Fibroblast of lung (primary cell): ENCODE measurements at regions not wholly inside any gene's neighbourhood (a gene's known extent, or its start where the extent isn't known, plus 50 kb on each side); places are given as distances from the start of the nearest gene placed in this dataset.

Experiments used
- DNase-seq, 2 donors: peaks; one replicate each; pipeline versions ENCODE4 v3.0.0 to v3.0.0-alpha.2; 2010; ENCODE audit warnings: low read depth in 2 of 2
- H2AFZ ChIP-seq: 2 replicates; pipeline ENCODE4 v1.5.1; 2012; ENCODE audit warnings: low read length, control low read depth, inconsistent platforms
- H3K27ac ChIP-seq: 2 replicates; pipeline ENCODE4 v1.5.1; 2011; ENCODE audit warnings: low read length, control low read depth; ENCODE audit not compliant: insufficient read depth
- H3K27me3 ChIP-seq: 2 replicates; pipeline ENCODE4 v1.5.1; 2011; ENCODE audit warnings: mild to moderate bottlenecking, low read length; ENCODE audit not compliant: control insufficient read depth, insufficient read depth
- H3K36me3 ChIP-seq: 2 replicates; pipeline ENCODE4 v1.5.1; 2011; ENCODE audit warnings: low read length; ENCODE audit not compliant: control insufficient read depth, insufficient read depth
- H3K4me1 ChIP-seq: 2 replicates; pipeline ENCODE4 v1.5.1; 2011; ENCODE audit warnings: low read length; ENCODE audit not compliant: control insufficient read depth, insufficient read depth; ENCODE audit errors: extremely low read depth
- H3K4me2 ChIP-seq: 2 replicates; pipeline ENCODE4 v1.5.1; 2011; ENCODE audit warnings: low read length, control low read depth; ENCODE audit not compliant: insufficient read depth; ENCODE audit errors: extremely low read depth
- H3K4me3 ChIP-seq, 4 experiments: fragments of 200-600 bp in 1 of 4; sonication (generic) in 1 of 4; replicated peaks in 1 of 4; 2 replicates each; pipeline ENCODE4 v1.5.1; 2011 to 2016; ENCODE audit warnings: low read length in 4 of 4, low read depth in 3 of 4, mild to moderate bottlenecking in 3 of 4, control low read depth in 2 of 4, inconsistent platforms in 1 of 4, mixed read lengths in 1 of 4; ENCODE audit not compliant: insufficient read depth in 1 of 4; ENCODE audit errors: control extremely low read depth in 1 of 4
- H3K79me2 ChIP-seq: 2 replicates; pipeline ENCODE4 v1.5.1; 2012; ENCODE audit warnings: mild to moderate bottlenecking, low read length, inconsistent platforms; ENCODE audit not compliant: control insufficient read depth, insufficient read depth
- H3K9ac ChIP-seq: 2 replicates; pipeline ENCODE4 v1.5.1; 2011; ENCODE audit warnings: mild to moderate bottlenecking, low read length, control low read depth; ENCODE audit not compliant: insufficient read depth
- H3K9me3 ChIP-seq: 2 replicates; pipeline ENCODE4 v1.5.1; 2012; ENCODE audit warnings: low read depth, low read length; ENCODE audit not compliant: control insufficient read depth, insufficient read depth
- H4K20me1 ChIP-seq: 2 replicates; pipeline ENCODE4 v1.5.1; 2011; ENCODE audit warnings: low read length; ENCODE audit not compliant: control insufficient read depth, insufficient read depth; ENCODE audit errors: extremely low read depth
- EZH2 ChIP-seq: IDR thresholded peaks from 2 replicates; pipeline ENCODE4 v1.5.1; 2012; ENCODE audit warnings: low read length, control low read depth, mild to moderate bottlenecking; ENCODE audit errors: missing control alignments
- TF ChIP-seq, protein P1 (sequence below), 2 donors: IDR thresholded peaks in 1 of 2; conservative IDR thresholded peaks in 1 of 2; 1 replicate in 1 of 2; 2 replicates in 1 of 2; pipeline ENCODE4 v1.5.1; 2011 to 2012; ENCODE audit warnings: low read length in 2 of 2, control low read depth in 1 of 2, inconsistent platforms in 1 of 2, low read depth in 1 of 2, mild to moderate bottlenecking in 1 of 2

DNA sequence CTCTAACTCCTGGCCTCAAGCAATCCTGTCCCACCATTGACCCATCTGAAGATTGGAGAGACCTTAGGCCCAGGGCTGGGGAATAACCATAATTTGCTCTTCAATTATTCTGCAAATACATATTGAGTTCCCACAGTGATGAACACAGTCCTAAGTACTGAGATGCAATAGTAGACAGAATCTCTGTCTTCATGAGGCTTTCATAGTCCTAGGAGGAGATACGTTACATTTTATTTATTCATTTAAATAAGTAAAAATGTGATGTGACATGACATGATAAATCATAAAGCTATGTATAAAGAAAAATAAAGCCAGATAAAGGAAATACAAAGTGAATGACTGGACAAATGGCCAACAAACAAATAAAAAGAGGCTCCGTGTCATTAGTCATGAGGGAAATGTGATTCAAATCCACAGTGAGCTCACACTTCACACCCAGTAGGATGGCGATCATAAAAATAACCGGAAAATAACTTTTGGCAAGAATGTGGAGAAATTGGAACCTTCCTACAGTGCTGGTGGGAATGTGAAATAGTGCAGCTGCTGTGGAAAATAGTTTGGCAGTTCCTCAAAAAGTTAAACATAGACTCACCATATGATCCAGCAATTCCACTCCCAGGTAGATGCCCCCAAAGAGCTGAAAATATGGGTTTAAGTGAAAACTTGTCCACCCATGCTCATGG, 52.1 kb upstream of the JCAD start:
- Histone ChIP-seq H3K4me1 (no peaks in the 10 kb centered on the region), H3K9me3 (no peaks in the 10 kb centered on the region), H3K79me2 (no peaks in the 10 kb centered on the region), H3K27me3 (peaks cover 10% of the 10 kb centered on the region), H3K9ac (no peak overlapping the region), H2AFZ (no peak overlapping the region), H4K20me1 (no peaks in the 10 kb centered on the region), H3K27ac (no peak overlapping the region), H3K36me3 (no peaks in the 10 kb centered on the region), H3K4me3 (no peak overlapping the region), H3K4me2 (no peak overlapping the region)
- DNase-seq, result peak; percentile 84 to 90
- TF ChIP-seq EZH2, result no peak
- TF ChIP-seq, protein P1, sequence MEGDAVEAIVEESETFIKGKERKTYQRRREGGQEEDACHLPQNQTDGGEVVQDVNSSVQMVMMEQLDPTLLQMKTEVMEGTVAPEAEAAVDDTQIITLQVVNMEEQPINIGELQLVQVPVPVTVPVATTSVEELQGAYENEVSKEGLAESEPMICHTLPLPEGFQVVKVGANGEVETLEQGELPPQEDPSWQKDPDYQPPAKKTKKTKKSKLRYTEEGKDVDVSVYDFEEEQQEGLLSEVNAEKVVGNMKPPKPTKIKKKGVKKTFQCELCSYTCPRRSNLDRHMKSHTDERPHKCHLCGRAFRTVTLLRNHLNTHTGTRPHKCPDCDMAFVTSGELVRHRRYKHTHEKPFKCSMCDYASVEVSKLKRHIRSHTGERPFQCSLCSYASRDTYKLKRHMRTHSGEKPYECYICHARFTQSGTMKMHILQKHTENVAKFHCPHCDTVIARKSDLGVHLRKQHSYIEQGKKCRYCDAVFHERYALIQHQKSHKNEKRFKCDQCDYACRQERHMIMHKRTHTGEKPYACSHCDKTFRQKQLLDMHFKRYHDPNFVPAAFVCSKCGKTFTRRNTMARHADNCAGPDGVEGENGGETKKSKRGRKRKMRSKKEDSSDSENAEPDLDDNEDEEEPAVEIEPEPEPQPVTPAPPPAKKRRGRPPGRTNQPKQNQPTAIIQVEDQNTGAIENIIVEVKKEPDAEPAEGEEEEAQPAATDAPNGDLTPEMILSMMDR (conservative IDR thresholded peaks at IDR 0.05 in 1 of 2, IDR thresholded peaks at IDR 0.05 in 1 of 2; ENCODE audit: low read depth in 1 of 2, low read length in 2 of 2), result no peak
